LNCaP clone FGC (cell line): ENCODE measurements at regions not wholly inside any gene's neighbourhood (a gene's known extent, or its start where the extent isn't known, plus 50 kb on each side); places are given as distances from the start of the nearest gene placed in this dataset.

Experiments used
- DNase-seq: peaks from one replicate; pipeline ENCODE4 v3.0.0-alpha.2; 2011; ENCODE audit warnings: low read depth
- H3K4me3 ChIP-seq: 2 replicates; pipeline ENCODE4 v1.5.1; 2011; ENCODE audit warnings: mild to moderate bottlenecking, low read depth, low read length, control low read depth
- TF ChIP-seq, protein P1 (sequence below): IDR thresholded peaks from 2 replicates; pipeline ENCODE4 v1.5.1; 2012; ENCODE audit warnings: mild to moderate bottlenecking; ENCODE audit not compliant: control insufficient read depth, insufficient read depth; ENCODE audit errors: extremely low read depth

GRCh38 chrX:39773150-39773549 is 324.6 kb downstream of the BCOR start:
- no peak for DNase-seq
- H3K4me3 ChIP-seq, result no peak overlapping the region
- TF ChIP-seq, protein P1, sequence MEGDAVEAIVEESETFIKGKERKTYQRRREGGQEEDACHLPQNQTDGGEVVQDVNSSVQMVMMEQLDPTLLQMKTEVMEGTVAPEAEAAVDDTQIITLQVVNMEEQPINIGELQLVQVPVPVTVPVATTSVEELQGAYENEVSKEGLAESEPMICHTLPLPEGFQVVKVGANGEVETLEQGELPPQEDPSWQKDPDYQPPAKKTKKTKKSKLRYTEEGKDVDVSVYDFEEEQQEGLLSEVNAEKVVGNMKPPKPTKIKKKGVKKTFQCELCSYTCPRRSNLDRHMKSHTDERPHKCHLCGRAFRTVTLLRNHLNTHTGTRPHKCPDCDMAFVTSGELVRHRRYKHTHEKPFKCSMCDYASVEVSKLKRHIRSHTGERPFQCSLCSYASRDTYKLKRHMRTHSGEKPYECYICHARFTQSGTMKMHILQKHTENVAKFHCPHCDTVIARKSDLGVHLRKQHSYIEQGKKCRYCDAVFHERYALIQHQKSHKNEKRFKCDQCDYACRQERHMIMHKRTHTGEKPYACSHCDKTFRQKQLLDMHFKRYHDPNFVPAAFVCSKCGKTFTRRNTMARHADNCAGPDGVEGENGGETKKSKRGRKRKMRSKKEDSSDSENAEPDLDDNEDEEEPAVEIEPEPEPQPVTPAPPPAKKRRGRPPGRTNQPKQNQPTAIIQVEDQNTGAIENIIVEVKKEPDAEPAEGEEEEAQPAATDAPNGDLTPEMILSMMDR, result no peak

DNA sequence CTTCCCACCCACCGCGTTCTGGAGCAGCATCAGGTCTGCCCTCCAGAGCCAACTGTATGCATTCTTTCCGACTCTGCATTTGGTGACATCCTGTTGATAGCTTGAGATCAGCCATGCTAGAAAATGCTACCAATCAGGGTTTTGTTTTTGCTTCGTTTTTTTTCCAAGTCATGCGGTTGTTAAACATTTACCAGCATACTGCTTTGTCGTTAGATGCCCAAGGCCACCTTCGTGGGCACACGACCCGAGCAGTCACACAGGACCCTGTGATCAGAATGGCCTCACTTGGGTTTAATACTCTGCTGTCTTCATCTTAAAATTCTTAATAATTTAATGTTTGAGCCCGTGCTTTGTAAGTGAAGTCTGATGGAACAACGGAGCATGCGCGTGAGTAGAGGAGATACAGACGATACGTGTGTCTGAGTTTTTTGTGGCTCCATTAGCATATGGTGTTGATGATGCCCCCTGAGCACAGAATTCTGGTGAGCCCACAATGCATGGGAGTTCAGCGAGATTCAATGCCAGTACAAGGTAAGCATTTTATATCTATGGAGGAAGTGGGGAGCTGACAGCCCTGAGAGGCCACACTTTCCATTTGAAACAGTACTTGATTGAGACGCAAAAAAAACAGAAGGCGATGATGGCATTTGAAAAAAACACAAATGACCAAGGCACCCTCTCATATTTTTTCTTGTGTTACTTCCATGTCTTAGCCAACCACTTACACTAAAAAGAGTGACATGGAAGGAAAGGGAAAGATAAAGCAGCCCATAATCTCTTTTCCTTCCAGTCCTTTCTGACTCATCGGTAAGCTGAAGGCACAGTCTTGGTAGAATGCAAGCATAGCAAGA is 323.6 kb downstream of the BCOR start:
- H3K4me3 ChIP-seq, result no peak overlapping the region
- TF ChIP-seq, protein P1, result no peak
- DNase-seq, result no peak

DNA sequence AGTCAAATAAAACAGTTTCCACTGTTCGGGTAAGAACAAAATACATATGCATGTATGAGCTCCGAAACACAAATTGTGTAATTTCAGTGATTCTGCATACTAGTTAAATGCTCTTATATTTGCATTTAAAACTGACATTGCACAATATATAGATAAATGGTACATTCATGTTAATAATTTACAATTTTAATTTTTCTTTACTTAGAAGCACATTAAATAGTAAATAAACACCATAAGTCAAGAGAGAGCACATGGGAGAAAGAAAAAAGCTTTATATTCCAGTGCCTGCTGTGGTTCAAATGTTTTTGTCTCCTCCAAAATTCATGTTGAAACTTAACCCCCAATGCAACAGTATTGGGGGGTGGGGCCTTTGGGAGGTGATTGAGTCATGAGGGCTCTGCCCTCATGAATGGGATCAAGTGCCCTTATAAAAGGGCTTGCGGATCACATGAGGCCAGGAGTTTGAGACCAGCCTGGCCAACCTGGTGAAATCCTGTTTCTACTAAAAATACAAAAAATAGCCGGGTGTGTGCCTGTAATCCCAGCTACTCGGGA is 322.9 kb downstream of the BCOR start:
- H3K4me3 ChIP-seq, result no peak overlapping the region
- no peak for DNase-seq
- TF ChIP-seq, protein P1, result no peak

GRCh38 chrX:39777623-39778025 is 320.1 kb downstream of the BCOR start:
- TF ChIP-seq, protein P1, result no peak
- no peak overlapping the region for H3K4me3 ChIP-seq
- no peak for DNase-seq

- DNase-seq, result no peak
- H3K4me3 ChIP-seq, result no peak overlapping the region
- TF ChIP-seq, protein P1, result no peak
Observed at GRCh38 chrX:39779952-39780783, 317.6 kb downstream of the BCOR start.

DNA sequence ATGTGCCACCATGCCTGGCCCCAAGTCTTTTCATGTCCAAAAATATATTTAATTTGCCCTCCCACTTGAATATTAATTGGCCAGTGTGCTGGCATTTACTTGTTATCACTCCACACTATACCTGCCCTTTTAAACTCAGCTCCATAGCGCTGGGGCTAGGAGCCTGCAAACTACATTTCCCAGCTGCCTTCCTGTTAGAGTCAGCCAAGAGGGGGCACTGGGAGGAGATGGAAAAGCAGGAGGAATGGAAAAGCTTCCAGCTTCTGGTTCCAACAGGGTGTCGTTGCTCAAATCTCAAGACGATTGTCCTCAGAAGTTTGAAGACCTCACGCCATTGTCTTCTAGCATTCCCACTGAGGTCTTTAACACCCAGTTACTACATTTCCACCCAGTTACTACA is 315.5 kb downstream of the BCOR start:
- no peak overlapping the region for H3K4me3 ChIP-seq
- TF ChIP-seq, protein P1, result no peak
- no peak for DNase-seq
